Body of pancreas (tissue), 4 donors: ENCODE measurements at regions not wholly inside any gene's neighbourhood (a gene's known extent, or its start where the extent isn't known, plus 50 kb on each side); places are given as distances from the start of the nearest gene placed in this dataset.

Experiments used
- CTCF ChIP-seq, 7 experiments: fragments of 450-650 bp in 4 of 7; fragments of 200-600 bp in 3 of 7; sonication (generic) in 3 of 7; IDR thresholded peaks; one replicate each; pipeline ENCODE4 v1.5.1; 2016 to 2019; ENCODE audit warnings: antibody characterized with exemption in 7 of 7
- POLR2A ChIP-seq, 3 donors: fragments of 450-650 bp; IDR thresholded peaks; one replicate each; pipeline ENCODE4 v1.6.1; 2016; ENCODE audit warnings: antibody characterized with exemption in 3 of 3, mild to moderate bottlenecking in 2 of 3

- TF ChIP-seq CTCF (IDR thresholded peaks at IDR 0.05) (no peak), POLR2A (IDR thresholded peaks at IDR 0.05) (no peak)
These were observed 598.2 kb upstream of the ADAMTS9 start for GRCh38 chr3:65285956-65286355.
